Retinal pigment epithelial cell (primary cell): ENCODE measurements at regions not wholly inside any gene's neighbourhood (a gene's known extent, or its start where the extent isn't known, plus 50 kb on each side); places are given as distances from the start of the nearest gene placed in this dataset.

Experiments
- DNase-seq: peaks from one replicate; pipeline ENCODE4 v3.0.0-alpha.2; 2010; ENCODE audit warnings: low read depth
- H3K4me3 ChIP-seq: 2 replicates; pipeline ENCODE4 v1.5.1; 2011; ENCODE audit warnings: mild to moderate bottlenecking, low read length, control low read depth, moderate library complexity
- TF ChIP-seq, protein P1 (sequence below): conservative IDR thresholded peaks from 2 replicates; pipeline ENCODE4 v1.5.1; 2011; ENCODE audit warnings: low read depth, low read length, control low read depth, inconsistent platforms

DNA sequence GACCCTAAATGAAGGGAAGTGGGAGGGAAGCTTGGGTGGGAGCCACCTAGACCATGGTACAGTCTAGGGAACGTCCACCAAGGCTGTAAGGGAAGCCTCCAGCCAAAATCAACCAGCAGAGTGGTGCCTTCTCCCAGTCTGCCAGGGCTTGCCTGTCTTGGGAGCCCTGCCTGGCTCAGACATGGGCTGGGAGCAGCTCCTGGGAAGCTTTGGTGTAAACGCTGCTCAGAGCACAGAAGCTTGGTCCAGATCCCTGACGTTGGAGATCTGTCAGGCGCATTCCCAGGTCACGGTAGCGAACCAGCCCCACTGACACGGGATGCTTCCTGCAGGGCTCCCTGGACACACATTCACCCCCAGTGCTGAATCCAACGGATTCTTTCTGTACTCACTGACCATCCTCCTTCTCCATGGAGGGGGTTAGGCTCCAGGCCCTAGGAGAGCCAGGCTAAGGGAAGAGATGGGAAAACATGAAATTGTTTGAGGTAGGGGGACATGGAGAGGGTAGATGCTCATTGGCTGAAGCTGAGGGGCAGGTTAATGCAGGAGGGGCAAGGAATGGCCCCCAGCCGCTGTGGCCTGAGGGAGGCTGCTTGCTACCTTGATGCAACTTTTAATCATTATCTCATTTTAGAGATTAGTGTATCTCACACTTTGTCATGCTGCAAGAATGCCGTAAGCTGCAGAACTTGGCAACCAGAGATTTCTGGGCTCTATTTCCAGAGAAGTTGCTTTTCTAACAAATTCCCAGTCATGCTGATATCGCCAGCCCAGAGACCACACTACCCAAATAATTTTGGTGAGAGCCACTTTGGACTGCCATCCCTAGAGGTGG lies 195.8 kb downstream of the UQCRFS1 start:
- no peak overlapping the region for H3K4me3 ChIP-seq
- TF ChIP-seq, protein P1, sequence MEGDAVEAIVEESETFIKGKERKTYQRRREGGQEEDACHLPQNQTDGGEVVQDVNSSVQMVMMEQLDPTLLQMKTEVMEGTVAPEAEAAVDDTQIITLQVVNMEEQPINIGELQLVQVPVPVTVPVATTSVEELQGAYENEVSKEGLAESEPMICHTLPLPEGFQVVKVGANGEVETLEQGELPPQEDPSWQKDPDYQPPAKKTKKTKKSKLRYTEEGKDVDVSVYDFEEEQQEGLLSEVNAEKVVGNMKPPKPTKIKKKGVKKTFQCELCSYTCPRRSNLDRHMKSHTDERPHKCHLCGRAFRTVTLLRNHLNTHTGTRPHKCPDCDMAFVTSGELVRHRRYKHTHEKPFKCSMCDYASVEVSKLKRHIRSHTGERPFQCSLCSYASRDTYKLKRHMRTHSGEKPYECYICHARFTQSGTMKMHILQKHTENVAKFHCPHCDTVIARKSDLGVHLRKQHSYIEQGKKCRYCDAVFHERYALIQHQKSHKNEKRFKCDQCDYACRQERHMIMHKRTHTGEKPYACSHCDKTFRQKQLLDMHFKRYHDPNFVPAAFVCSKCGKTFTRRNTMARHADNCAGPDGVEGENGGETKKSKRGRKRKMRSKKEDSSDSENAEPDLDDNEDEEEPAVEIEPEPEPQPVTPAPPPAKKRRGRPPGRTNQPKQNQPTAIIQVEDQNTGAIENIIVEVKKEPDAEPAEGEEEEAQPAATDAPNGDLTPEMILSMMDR: no peak
- DNase-seq: no peak

DNA sequence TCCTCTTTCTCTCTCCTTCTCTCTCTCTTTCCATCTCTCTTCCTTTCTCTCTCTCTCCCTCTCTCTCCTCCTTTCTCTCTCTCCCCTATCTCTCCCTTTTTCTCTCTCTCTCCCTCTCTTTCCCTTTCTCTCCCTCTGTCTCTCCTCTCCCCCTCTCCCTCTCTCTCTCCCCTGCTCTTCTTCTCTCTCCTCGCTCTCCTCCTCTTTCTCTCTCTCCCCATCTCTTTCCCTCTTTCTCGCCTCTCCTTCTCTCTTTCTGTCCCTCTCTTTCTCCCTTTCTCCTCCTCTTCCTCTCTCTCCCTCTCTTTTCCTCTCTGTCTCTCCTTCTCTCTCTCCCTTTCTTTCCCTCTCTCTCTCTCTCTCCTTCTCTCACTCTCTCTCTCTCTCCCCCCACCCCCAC lies 196.6 kb downstream of the UQCRFS1 start:
- no peak overlapping the region for H3K4me3 ChIP-seq
- DNase-seq: no peak
- TF ChIP-seq, protein P1: no peak

DNA sequence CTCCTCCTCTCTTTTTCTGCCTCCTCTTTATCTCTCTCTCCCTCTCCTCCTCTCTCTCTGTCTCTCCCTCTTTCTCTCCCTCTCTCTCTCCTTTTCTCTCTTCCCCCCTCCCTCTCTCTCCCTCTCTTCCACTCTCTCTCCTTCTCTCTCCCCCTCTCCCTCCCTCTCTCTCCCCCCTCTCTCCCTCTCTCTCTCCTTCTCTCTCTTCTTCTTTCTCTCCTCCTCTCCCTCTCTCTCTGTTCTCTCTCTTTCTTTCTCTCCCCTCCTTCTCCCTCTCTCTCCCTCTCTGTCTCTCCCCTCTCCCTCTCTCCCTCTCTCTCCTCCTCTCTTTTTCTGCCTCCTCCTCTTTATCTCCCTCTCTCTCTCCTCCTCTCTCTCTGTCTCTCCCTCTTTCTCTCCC lies 197.4 kb downstream of the UQCRFS1 start:
- no peak overlapping the region for H3K4me3 ChIP-seq
- TF ChIP-seq, protein P1: no peak
- no peak for DNase-seq

DNA sequence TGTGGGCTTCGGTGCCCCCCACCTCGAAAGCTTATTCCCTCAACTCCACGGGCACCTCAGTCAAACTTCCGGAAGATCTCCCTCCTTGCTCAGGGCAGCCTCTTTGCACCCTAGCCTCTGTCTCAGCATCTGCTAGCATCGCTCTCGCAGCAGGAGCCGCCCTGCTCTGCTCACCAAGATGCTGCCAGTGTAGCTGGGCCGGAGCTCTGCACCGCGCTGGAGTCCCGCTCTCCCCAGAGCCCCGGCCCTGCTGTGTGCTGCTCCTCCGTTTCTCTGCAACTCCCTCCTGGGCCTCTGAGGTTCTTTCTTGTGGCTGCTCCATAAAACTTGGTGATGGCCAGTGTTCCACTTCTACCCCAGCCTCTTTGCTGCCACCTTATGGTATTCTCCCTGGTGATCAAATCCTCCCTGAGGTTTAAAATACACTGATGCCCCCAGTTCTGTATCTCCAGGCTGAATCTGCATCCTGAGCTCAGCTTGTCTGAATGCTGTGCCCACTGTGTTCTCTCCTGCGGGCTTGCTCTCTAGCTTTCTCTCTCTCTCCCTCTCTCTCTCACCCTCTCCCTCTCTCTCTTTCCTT lies 198.0 kb downstream of the UQCRFS1 start:
- no peak for DNase-seq
- TF ChIP-seq, protein P1: no peak
- H3K4me3 ChIP-seq: no peak overlapping the region

DNA sequence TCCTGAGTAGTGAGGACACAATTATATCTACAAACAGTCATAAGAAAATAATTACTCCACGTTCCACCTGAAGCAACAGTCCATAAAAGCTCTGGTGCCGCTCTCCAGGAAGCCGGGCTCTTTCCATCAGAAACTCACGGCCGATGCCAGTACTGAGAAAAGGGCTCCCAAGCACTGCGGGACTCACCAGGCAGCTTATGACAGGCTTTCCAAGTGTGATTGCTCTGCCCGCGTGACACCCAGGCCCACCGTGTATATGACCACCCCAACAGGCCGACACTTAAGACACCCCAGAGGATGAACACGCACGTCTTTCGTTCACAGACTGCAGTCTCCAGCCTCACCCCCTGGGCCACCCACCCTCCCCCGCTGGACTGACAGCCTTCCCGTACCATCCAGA lies 199.0 kb downstream of the UQCRFS1 start:
- no peak overlapping the region for H3K4me3 ChIP-seq
- DNase-seq: no peak
- TF ChIP-seq, protein P1: no peak

DNA sequence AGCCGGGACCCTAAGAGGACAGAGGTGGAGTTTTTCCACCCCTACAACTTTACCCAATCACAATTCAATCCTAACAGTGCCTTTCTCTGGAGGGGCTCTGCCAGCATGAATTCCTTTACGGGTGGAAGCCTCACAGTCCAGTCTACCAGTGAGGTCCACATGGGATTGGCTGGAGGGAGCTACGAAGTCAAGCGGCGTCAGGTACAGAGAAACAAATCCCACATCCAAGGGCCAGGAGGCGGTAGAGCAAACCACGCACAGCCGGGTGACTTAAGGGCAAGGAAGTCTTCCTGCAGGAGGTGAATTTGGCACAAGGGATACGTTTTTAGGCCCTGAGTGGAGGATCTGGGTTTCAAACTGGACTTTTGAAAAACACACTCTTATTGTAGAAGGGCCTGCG lies 199.6 kb downstream of the UQCRFS1 start:
- TF ChIP-seq, protein P1: no peak
- H3K4me3 ChIP-seq: no peak overlapping the region
- no peak for DNase-seq

DNA sequence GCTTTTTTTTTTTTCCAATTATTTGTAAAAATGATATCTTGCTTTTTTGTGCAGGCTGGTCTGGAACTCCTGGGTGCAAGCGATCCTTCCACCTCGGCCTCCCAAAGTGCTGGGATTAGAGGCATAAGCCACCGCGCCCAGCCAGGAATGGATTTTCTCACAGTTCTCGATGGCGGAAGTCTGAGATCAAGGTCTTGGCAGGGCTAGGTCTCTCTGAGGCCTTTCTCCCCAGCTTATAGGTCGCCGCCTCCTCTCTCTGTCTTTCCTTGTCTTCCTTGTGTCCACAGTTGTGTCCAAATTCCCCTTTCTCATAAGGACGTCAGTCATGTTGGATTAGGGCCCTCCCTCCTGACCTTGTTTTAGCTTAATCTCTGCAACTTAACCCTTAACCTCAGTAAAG lies 200.5 kb downstream of the UQCRFS1 start:
- DNase-seq: no peak
- no peak overlapping the region for H3K4me3 ChIP-seq
- TF ChIP-seq, protein P1: no peak
